ENCODE measurements at regions not wholly inside any gene's neighbourhood (a gene's known extent, or its start where the extent isn't known, plus 50 kb on each side); places are given as distances from the start of the nearest gene placed in this dataset.

- TF ChIP-seq MYC (IDR thresholded peaks at IDR 0.05; ENCODE audit: low read depth, low read length) (no peak), CTCF (IDR thresholded peaks at IDR 0.05; ENCODE audit: low read depth, low read length) (no peak), POLR2A (IDR thresholded peaks at IDR 0.05; ENCODE audit: extremely low read depth, insufficient read length) (no peak)
These were observed 58.1 kb upstream of the PROK2 start for GRCh38 chr3:71843071-71843470.
